Stomach (tissue), 4 donors: ENCODE measurements at regions not wholly inside any gene's neighbourhood (a gene's known extent, or its start where the extent isn't known, plus 50 kb on each side); places are given as distances from the start of the nearest gene placed in this dataset.

Experiments used
- EP300 ChIP-seq: sonication (generic); formaldehyde crosslinking; IDR thresholded peaks from one replicate; pipeline ENCODE4 v1.6.1; 2017; ENCODE audit warnings: antibody characterized with exemption
- POLR2A ChIP-seq, 4 donors: fragments of 450-650 bp; IDR thresholded peaks; one replicate each; pipeline ENCODE4 v1.6.1; 2016; ENCODE audit warnings: antibody characterized with exemption in 4 of 4, control low read depth in 2 of 4, mild to moderate bottlenecking in 1 of 4, moderate library complexity in 1 of 4
- POLR2AphosphoS5 ChIP-seq, 3 donors: sonication (generic); formaldehyde crosslinking; IDR thresholded peaks; one replicate each; pipeline ENCODE4 v1.6.1; 2016; ENCODE audit warnings: antibody characterized with exemption in 3 of 3
- TF ChIP-seq, protein P1 (sequence below), 7 experiments: fragments of 450-650 bp in 4 of 7; fragments of 200-600 bp in 3 of 7; sonication (generic) in 3 of 7; IDR thresholded peaks; one replicate each; pipeline ENCODE4 v1.5.1; 2016 to 2019; ENCODE audit warnings: antibody characterized with exemption in 7 of 7, control low read depth in 2 of 7, mild to moderate bottlenecking in 1 of 7

GRCh38 chr4:178037459-178038214, 595.4 kb upstream of the AGA start:
- TF ChIP-seq, protein P1, sequence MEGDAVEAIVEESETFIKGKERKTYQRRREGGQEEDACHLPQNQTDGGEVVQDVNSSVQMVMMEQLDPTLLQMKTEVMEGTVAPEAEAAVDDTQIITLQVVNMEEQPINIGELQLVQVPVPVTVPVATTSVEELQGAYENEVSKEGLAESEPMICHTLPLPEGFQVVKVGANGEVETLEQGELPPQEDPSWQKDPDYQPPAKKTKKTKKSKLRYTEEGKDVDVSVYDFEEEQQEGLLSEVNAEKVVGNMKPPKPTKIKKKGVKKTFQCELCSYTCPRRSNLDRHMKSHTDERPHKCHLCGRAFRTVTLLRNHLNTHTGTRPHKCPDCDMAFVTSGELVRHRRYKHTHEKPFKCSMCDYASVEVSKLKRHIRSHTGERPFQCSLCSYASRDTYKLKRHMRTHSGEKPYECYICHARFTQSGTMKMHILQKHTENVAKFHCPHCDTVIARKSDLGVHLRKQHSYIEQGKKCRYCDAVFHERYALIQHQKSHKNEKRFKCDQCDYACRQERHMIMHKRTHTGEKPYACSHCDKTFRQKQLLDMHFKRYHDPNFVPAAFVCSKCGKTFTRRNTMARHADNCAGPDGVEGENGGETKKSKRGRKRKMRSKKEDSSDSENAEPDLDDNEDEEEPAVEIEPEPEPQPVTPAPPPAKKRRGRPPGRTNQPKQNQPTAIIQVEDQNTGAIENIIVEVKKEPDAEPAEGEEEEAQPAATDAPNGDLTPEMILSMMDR (IDR thresholded peaks at IDR 0.05): no peak
- TF ChIP-seq EP300 (no peak), POLR2A (IDR thresholded peaks at IDR 0.05) (no peak), POLR2AphosphoS5 (IDR thresholded peaks at IDR 0.05) (no peak)
